CD14-positive monocyte (primary cell): ENCODE measurements at regions not wholly inside any gene's neighbourhood (a gene's known extent, or its start where the extent isn't known, plus 50 kb on each side); places are given as distances from the start of the nearest gene placed in this dataset.
"Not testable (repeated sequence)": the region's sequence is repeated elsewhere in the genome, so short reads cannot be mapped to it uniquely, and the experiment has no call there.

Source experiments
- DNase-seq, 3 donors: peaks; one replicate each; pipeline ENCODE4 v3.0.0-alpha.2; 2011 to 2022
- H2AFZ ChIP-seq: 2 replicates; pipeline ENCODE4 v1.6.0; 2012; ENCODE audit warnings: mild to moderate bottlenecking, low read depth, low read length, inconsistent platforms; ENCODE audit not compliant: insufficient read depth, poor library complexity, severe bottlenecking
- H3K27ac ChIP-seq, 2 donors: 1 replicate in 1 of 2; 2 replicates in 1 of 2; pipeline ENCODE4 v1.5.1; 2012 to 2013; ENCODE audit warnings: low read length in 2 of 2, control low read depth in 1 of 2, inconsistent platforms in 1 of 2, low read depth in 1 of 2, mild to moderate bottlenecking in 1 of 2
- H3K27me3 ChIP-seq, 2 donors: one replicate each; pipeline versions ENCODE4 v1.6.0 to v1.6.1; 2011 to 2013; ENCODE audit warnings: low read length in 2 of 2; ENCODE audit not compliant: control insufficient read depth in 2 of 2, insufficient read depth in 2 of 2
- H3K36me3 ChIP-seq, 2 donors: replicated peaks in 1 of 2; 1 replicate in 1 of 2; 2 replicates in 1 of 2; pipeline versions ENCODE4 v1.5.1 to v1.6.1; 2012 to 2013; ENCODE audit warnings: low read length in 2 of 2, control low read depth in 1 of 2, inconsistent platforms in 1 of 2, mild to moderate bottlenecking in 1 of 2; ENCODE audit not compliant: insufficient read depth in 2 of 2, control insufficient read depth in 1 of 2
- H3K4me1 ChIP-seq, 2 donors: 1 replicate in 1 of 2; 2 replicates in 1 of 2; pipeline versions ENCODE4 v1.5.1 to v1.6.1; 2012 to 2013; ENCODE audit warnings: low read length in 2 of 2, control low read depth in 1 of 2, inconsistent platforms in 1 of 2, mild to moderate bottlenecking in 1 of 2, moderate library complexity in 1 of 2; ENCODE audit not compliant: insufficient read depth in 2 of 2, control insufficient read depth in 1 of 2
- H3K4me2 ChIP-seq: replicated peaks from 2 replicates; pipeline ENCODE3; 2012; ENCODE audit warnings: low read length, moderate library complexity, mild to moderate bottlenecking; ENCODE audit not compliant: poor library complexity, severe bottlenecking; ENCODE audit errors: extremely low read depth
- H3K4me3 ChIP-seq, 3 experiments: fragments of 200-600 bp in 1 of 3; sonication (generic) in 1 of 3; replicated peaks in 1 of 3; 1 replicate in 2 of 3; 2 replicates in 1 of 3; pipeline ENCODE4 v1.5.1; 2011 to 2013; ENCODE audit warnings: low read length in 3 of 3, mild to moderate bottlenecking in 3 of 3, control low read depth in 2 of 3, low read depth in 2 of 3, inconsistent platforms in 1 of 3, moderate library complexity in 1 of 3
- H3K79me2 ChIP-seq: 2 replicates; pipeline ENCODE4 v1.6.0; 2012; ENCODE audit warnings: mild to moderate bottlenecking, control low read depth, inconsistent platforms, low read length, moderate library complexity; ENCODE audit not compliant: insufficient read depth
- H3K9ac ChIP-seq: 2 replicates; pipeline ENCODE4 v1.6.0; 2017; ENCODE audit warnings: low read length, mild to moderate bottlenecking; ENCODE audit not compliant: insufficient read depth, poor library complexity, severe bottlenecking
- H3K9me3 ChIP-seq, 2 donors: replicated peaks in 1 of 2; 1 replicate in 1 of 2; 2 replicates in 1 of 2; pipeline versions ENCODE4 v1.5.1 to v1.6.1; 2012 to 2013; ENCODE audit warnings: low read length in 2 of 2, control low read depth in 1 of 2; ENCODE audit not compliant: control insufficient read depth in 1 of 2, insufficient read depth in 1 of 2
- H4K20me1 ChIP-seq: 2 replicates; pipeline ENCODE4 v1.6.0; 2012; ENCODE audit warnings: mild to moderate bottlenecking, low read length, control low read depth, moderate library complexity; ENCODE audit not compliant: insufficient read depth
- H3K27ac Mint-ChIP-seq, 7 donors: one replicate each; pipeline ENCODE4 v1.8.0; 2020; ENCODE audit warnings: mild to moderate bottlenecking in 7 of 7, mixed read lengths in 7 of 7, moderate library complexity in 6 of 7, inconsistent platforms in 2 of 7
- H3K27me3 Mint-ChIP-seq, 3 donors: one replicate each; pipeline ENCODE4 v1.8.0; 2021 to 2022; ENCODE audit warnings: low read depth in 3 of 3, mild to moderate bottlenecking in 3 of 3, mixed read lengths in 3 of 3, moderate library complexity in 3 of 3, inconsistent platforms in 1 of 3
- H3K36me3 Mint-ChIP-seq, 2 donors: one replicate each; pipeline ENCODE4 v1.8.0; 2020; ENCODE audit warnings: mixed read lengths in 2 of 2, inconsistent platforms in 1 of 2, mild to moderate bottlenecking in 1 of 2
- H3K4me1 Mint-ChIP-seq: one replicate; pipeline ENCODE4 v1.8.0; 2020; ENCODE audit warnings: mild to moderate bottlenecking, mixed read lengths
- H3K4me3 Mint-ChIP-seq, 2 donors: one replicate each; pipeline ENCODE4 v1.8.0; 2020; ENCODE audit warnings: mild to moderate bottlenecking in 2 of 2, mixed read lengths in 2 of 2, moderate library complexity in 1 of 2
- H3K9me3 Mint-ChIP-seq, 7 donors: one replicate each; pipeline ENCODE4 v1.8.0; 2020 to 2022; ENCODE audit warnings: mixed read lengths in 7 of 7, mild to moderate bottlenecking in 6 of 7, moderate library complexity in 6 of 7, inconsistent platforms in 2 of 7
- WGBS: methylation state at CpG from one replicate; pipeline ENCODE4 v1.1.5; 2013; ENCODE audit warnings: missing lambda C conversion rate; ENCODE audit not compliant: insufficient coverage; 5-methylcytosine and 5-hydroxymethylcytosine counted together
- intact Hi-C, 2 donors: fragments of 100-400 bp; cut with micrococcal nuclease; formaldehyde crosslinking; loops; one replicate each; pipeline versions ENCODE4 v1.15.0 to v1.15.1; 2023
- TF ChIP-seq, protein P1 (sequence below): fragments of 200-600 bp; IDR thresholded peaks from one replicate; pipeline ENCODE4 v1.8.0; 2022; ENCODE audit warnings: antibody characterized with exemption, mild to moderate bottlenecking

DNA sequence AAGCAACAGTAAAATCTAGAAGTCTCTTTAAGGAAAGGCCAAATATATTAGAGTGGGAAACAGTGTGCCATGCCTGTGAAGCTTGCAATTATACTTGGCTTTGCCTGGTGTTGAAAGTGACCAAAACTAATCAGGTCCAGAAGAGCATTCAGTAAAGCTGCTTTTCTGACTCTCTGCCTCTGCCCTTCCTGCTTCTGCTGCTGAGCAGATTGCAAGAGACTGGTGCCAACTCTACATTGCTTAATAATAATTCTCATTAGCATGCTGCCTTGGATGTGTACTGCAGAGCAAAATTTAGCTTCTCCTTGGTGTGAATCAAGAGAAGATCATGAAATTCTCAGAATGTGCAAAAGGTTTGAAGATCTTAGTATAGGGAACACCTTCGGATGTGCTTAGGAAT, 120.4 kb upstream of the RFX3 start:
- Histone ChIP-seq H3K27ac (no peak overlapping the region), H3K9ac (no peak overlapping the region), H3K4me3 (no peak overlapping the region), H4K20me1 (no peaks in the 10 kb centered on the region), H3K4me2 (no peak overlapping the region), H2AFZ (no peak overlapping the region), H3K4me1 (no peaks in the 10 kb centered on the region), H3K36me3 (no peaks in the 10 kb centered on the region), H3K27me3 (no peaks in the 10 kb centered on the region), H3K79me2 (no peaks in the 10 kb centered on the region), H3K9me3 (no peaks in the 10 kb centered on the region)
- WGBS, result no CpG with 5 or more reads among the region's 1 CpG
- intact Hi-C loops, result no loop called here
- Mint-ChIP-seq H3K36me3 (no peaks in the 10 kb centered on the region), H3K4me3 (no peak overlapping the region), H3K9me3 (peaks cover 0 to 2% (median 0%) of the 10 kb centered on the region in 7 donors), H3K27me3 (peaks cover 0 to 2% (median 0%) of the 10 kb centered on the region in 3 donors), H3K4me1 (no peaks in the 10 kb centered on the region), H3K27ac (no peak overlapping the region)
- no peak for DNase-seq
- TF ChIP-seq, protein P1, sequence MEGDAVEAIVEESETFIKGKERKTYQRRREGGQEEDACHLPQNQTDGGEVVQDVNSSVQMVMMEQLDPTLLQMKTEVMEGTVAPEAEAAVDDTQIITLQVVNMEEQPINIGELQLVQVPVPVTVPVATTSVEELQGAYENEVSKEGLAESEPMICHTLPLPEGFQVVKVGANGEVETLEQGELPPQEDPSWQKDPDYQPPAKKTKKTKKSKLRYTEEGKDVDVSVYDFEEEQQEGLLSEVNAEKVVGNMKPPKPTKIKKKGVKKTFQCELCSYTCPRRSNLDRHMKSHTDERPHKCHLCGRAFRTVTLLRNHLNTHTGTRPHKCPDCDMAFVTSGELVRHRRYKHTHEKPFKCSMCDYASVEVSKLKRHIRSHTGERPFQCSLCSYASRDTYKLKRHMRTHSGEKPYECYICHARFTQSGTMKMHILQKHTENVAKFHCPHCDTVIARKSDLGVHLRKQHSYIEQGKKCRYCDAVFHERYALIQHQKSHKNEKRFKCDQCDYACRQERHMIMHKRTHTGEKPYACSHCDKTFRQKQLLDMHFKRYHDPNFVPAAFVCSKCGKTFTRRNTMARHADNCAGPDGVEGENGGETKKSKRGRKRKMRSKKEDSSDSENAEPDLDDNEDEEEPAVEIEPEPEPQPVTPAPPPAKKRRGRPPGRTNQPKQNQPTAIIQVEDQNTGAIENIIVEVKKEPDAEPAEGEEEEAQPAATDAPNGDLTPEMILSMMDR, result no peak

DNA sequence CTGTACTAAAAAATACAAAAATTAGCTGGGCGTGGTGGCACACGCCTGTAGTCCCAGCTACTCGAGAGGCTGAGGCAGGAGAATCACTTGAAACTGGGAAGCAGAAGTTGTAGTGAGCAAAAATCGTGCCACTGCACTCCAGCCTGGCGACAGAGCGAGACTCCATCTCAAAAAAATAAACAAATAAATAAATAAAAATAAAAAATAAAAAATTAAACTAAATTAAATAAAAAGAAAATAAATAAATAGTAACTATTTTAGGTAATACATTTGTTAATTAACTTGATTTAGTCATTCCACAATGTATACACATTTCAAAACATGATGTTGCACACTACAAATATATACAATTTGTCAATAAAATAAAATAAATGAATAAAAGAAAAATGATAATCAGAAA, 116.3 kb upstream of the RFX3 start:
- H3K27ac Mint-ChIP-seq, H3K36me3 Mint-ChIP-seq, intact Hi-C loops, H3K9ac ChIP-seq, H3K4me1 Mint-ChIP-seq, H3K79me2 ChIP-seq, H4K20me1 ChIP-seq, H3K4me3 ChIP-seq, H3K36me3 ChIP-seq, H3K27me3 Mint-ChIP-seq, H3K4me3 Mint-ChIP-seq, H3K27me3 ChIP-seq, H2AFZ ChIP-seq, DNase-seq, H3K4me1 ChIP-seq, H3K4me2 ChIP-seq, H3K9me3 Mint-ChIP-seq, H3K27ac ChIP-seq, H3K9me3 ChIP-seq: not testable (repeated sequence)
- WGBS, result 94% methylated on average over 3 of the region's 6 CpGs
